ENCODE measurements at regions not wholly inside any gene's neighbourhood (a gene's known extent, or its start where the extent isn't known, plus 50 kb on each side); places are given as distances from the start of the nearest gene placed in this dataset.

DNA sequence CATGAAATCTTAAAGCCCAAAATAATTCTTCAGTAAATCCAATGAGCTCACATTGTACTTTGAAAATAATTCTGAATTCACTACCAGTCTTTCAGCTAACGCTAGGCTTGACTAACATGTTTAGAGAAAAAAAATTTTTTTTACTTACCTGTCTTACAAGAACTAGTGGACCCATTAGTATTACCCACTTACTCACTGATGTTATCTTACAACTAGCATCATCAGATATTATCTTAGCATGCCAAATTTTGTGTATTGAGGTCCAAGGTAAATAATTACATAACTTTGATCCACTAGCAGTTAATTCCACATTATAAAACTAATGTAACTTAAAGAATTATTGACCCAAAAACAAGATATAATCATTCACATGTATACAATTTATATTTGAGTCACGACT, 62.7 kb downstream of the SLC41A2 start:
- TF ChIP-seq, protein P1, sequence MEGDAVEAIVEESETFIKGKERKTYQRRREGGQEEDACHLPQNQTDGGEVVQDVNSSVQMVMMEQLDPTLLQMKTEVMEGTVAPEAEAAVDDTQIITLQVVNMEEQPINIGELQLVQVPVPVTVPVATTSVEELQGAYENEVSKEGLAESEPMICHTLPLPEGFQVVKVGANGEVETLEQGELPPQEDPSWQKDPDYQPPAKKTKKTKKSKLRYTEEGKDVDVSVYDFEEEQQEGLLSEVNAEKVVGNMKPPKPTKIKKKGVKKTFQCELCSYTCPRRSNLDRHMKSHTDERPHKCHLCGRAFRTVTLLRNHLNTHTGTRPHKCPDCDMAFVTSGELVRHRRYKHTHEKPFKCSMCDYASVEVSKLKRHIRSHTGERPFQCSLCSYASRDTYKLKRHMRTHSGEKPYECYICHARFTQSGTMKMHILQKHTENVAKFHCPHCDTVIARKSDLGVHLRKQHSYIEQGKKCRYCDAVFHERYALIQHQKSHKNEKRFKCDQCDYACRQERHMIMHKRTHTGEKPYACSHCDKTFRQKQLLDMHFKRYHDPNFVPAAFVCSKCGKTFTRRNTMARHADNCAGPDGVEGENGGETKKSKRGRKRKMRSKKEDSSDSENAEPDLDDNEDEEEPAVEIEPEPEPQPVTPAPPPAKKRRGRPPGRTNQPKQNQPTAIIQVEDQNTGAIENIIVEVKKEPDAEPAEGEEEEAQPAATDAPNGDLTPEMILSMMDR (IDR thresholded peaks at IDR 0.05; ENCODE audit: low read depth, low read length) = no peak

DNA sequence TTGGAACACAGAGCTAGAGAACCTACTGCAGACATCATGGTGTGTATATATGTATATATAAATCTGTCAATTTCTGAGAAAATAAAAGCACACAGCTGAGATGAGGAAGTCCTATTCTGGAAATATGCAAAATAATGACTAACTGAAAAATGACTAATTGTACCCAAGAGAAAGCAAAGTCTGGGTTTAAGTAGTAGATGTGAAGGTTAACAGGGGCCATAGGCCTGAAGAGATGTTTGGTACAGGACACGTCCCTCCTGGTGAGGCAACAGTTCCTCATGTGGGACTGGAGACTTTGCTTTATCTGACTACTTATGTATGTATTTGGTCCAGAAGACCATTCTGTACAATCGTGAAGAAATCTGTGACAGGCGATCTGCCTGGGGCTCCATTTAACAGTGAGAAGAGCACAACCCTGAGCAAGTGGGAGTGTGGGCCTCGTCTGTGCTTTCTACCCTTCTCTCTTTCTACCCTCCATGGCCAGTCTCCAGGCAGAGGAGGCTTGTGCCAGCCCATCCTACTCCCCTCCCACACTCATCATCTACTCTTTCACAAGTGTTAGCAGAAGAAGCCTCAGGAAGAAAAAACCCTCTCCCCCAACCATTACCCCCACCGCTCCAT, 67.5 kb downstream of the SLC41A2 start:
- Histone ChIP-seq H3K36me3 (no peaks in the 10 kb centered on the region), H3K4me1 (no peaks in the 10 kb centered on the region), H3K4me3 (ENCODE audit: low read depth, low read length) (no peak overlapping the region), H3K9me3 (no peaks in the 10 kb centered on the region; the same call in 1 of the 2 replicates), H3K27me3 (no peaks in the 10 kb centered on the region)
- no peak for DNase-seq
- TF ChIP-seq, protein P1 (IDR thresholded peaks at IDR 0.05; ENCODE audit: low read depth, low read length) = no peak

More for the DNA sequence above, 62.7 kb downstream of the SLC41A2 start:
- H3K9me3 ChIP-seq = no peaks in the 10 kb centered on the region; the same call in 1 of the 2 replicates
- no peaks in the 10 kb centered on the region for H3K27me3 ChIP-seq
- H3K4me1 ChIP-seq = no peaks in the 10 kb centered on the region
- H3K36me3 ChIP-seq = no peaks in the 10 kb centered on the region
- H3K4me3 ChIP-seq (ENCODE audit: low read depth, low read length) = no peak overlapping the region
- no peak for DNase-seq

DNA sequence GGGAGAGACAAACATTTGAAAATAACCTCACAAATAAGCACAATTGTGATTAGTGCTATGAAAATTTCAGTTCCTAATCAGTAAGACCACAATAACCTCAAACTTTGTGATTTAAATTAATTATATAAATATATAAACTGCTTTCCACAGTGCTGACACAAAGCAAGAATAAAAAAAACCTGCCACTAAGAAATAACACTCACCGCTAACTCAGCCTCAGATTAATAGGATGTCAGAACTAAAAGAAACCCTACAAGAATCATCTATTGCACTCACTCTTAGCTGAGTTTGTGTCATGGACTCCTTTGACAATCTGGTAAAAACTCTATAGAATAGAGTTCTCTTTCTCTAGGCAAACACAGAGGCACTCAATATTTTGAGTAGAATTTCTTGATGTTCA, 68.4 kb downstream of the SLC41A2 start:
- TF ChIP-seq, protein P1 (IDR thresholded peaks at IDR 0.05; ENCODE audit: low read depth, low read length) = no peak
- Histone ChIP-seq H3K27me3 (no peaks in the 10 kb centered on the region), H3K9me3 (no peaks in the 10 kb centered on the region; the same call in 1 of the 2 replicates), H3K4me1 (no peaks in the 10 kb centered on the region), H3K36me3 (no peaks in the 10 kb centered on the region), H3K4me3 (ENCODE audit: low read depth, low read length) (no peak overlapping the region)
- DNase-seq = no peak

DNA sequence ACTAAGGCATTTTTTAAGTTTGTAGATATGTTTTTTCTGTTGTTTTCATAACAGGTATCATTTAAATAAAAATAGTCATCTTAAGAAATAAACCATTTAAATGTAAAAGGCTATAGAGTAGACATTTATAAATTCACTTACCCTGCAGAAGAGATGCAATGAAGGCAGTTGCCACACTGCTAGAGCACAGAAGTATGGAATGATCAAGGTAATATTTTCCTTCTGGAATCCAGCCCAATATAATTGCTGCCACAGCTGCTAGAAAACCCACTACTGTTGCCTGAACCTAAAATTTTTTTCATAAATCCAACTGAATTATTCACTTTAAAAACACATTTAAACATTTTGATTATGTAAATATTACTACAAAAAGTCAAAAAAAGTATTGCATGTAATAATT, 69.2 kb downstream of the SLC41A2 start:
- no peaks in the 10 kb centered on the region for H3K27me3 ChIP-seq
- DNase-seq = no peak
- TF ChIP-seq, protein P1 (IDR thresholded peaks at IDR 0.05; ENCODE audit: low read depth, low read length) = no peak
- no peak overlapping the region for H3K4me3 ChIP-seq (ENCODE audit: low read depth, low read length)
- no peaks in the 10 kb centered on the region; the same call in 1 of the 2 replicates for H3K9me3 ChIP-seq
- no peaks in the 10 kb centered on the region for H3K4me1 ChIP-seq
- H3K36me3 ChIP-seq = no peaks in the 10 kb centered on the region

DNA sequence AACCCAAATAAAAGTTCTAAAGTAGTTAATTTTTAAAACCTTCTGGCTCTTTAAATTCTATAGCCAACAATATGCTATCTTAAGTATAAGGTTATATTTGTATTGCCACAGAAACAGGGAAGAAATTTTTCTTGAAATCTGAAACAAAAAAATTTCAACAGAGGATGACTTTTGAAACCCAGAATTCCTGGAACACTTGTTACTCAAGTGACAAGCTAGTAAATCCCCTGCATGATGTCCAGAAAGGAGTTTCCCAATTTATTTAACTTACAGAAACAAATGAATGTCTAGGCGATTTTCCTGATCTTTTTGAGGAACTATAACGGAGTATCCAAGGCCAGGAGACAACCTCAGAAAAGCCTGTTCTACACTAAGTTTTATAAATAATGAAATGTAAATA, 69.6 kb downstream of the SLC41A2 start:
- Histone ChIP-seq H3K4me3 (ENCODE audit: low read depth, low read length) (no peak overlapping the region), H3K4me1 (no peaks in the 10 kb centered on the region), H3K9me3 (no peaks in the 10 kb centered on the region; the same call in 1 of the 2 replicates), H3K27me3 (no peaks in the 10 kb centered on the region), H3K36me3 (no peaks in the 10 kb centered on the region)
- DNase-seq = no peak
- TF ChIP-seq, protein P1 (IDR thresholded peaks at IDR 0.05; ENCODE audit: low read depth, low read length) = no peak

DNA sequence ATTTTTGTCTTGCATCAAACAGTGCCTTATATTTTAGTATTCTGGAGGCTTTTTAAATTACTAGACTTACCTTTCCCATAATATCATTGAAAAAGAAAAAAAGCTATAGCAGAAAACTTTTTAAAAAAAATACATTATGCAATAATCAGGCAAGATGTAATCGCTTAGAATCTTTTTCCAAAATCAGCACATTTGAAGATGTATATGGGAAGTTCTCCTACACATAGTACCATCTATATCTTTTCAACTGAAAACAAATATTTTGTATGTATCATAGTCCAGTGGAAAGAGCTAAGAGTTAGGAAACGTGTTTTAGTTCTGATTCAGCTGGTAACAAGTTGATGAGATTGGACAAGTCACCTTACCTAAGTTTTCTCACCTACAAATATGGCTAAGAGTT, 70.6 kb downstream of the SLC41A2 start:
- no peaks in the 10 kb centered on the region for H3K36me3 ChIP-seq
- no peaks in the 10 kb centered on the region for H3K27me3 ChIP-seq
- no peak overlapping the region for H3K4me3 ChIP-seq (ENCODE audit: low read depth, low read length)
- DNase-seq = no peak
- no peaks in the 10 kb centered on the region for H3K4me1 ChIP-seq
- H3K9me3 ChIP-seq = no peaks in the 10 kb centered on the region
- TF ChIP-seq, protein P1 (IDR thresholded peaks at IDR 0.05; ENCODE audit: low read depth, low read length) = no peak

All from BE2C (cell line).